GM06990 (cell line): ENCODE measurements at regions not wholly inside any gene's neighbourhood (a gene's known extent, or its start where the extent isn't known, plus 50 kb on each side); places are given as distances from the start of the nearest gene placed in this dataset.

Source experiments
- DNase-seq: peaks from one replicate; pipeline ENCODE4 v3.0.0-alpha.2; 2011; ENCODE audit not compliant: insufficient read length; ENCODE audit errors: extremely low read depth
- H3K27me3 ChIP-seq: replicated peaks from 2 replicates; pipeline ENCODE4 v1.6.0; 2011; ENCODE audit warnings: low read length; ENCODE audit not compliant: control insufficient read depth, insufficient read depth
- H3K36me3 ChIP-seq: 2 replicates; pipeline ENCODE4 v1.5.1; 2011; ENCODE audit warnings: low read length; ENCODE audit not compliant: control insufficient read depth, insufficient read depth
- H3K4me3 ChIP-seq: replicated peaks from 2 replicates; pipeline ENCODE4 v1.5.1; 2011; ENCODE audit warnings: low read depth, mild to moderate bottlenecking, control low read depth, low read length
- TF ChIP-seq, protein P1 (sequence below): IDR thresholded peaks from 2 replicates; pipeline ENCODE4 v1.5.1; 2011; ENCODE audit warnings: low read length, control low read depth, mild to moderate bottlenecking, inconsistent platforms; ENCODE audit not compliant: insufficient read depth, poor library complexity, severe bottlenecking

- DNase-seq = no peak
- TF ChIP-seq, protein P1, sequence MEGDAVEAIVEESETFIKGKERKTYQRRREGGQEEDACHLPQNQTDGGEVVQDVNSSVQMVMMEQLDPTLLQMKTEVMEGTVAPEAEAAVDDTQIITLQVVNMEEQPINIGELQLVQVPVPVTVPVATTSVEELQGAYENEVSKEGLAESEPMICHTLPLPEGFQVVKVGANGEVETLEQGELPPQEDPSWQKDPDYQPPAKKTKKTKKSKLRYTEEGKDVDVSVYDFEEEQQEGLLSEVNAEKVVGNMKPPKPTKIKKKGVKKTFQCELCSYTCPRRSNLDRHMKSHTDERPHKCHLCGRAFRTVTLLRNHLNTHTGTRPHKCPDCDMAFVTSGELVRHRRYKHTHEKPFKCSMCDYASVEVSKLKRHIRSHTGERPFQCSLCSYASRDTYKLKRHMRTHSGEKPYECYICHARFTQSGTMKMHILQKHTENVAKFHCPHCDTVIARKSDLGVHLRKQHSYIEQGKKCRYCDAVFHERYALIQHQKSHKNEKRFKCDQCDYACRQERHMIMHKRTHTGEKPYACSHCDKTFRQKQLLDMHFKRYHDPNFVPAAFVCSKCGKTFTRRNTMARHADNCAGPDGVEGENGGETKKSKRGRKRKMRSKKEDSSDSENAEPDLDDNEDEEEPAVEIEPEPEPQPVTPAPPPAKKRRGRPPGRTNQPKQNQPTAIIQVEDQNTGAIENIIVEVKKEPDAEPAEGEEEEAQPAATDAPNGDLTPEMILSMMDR = no peak
- Histone ChIP-seq H3K27me3 (no peaks in the 10 kb centered on the region; the same call in none of the 2 replicates), H3K36me3 (no peaks in the 10 kb centered on the region), H3K4me3 (no peak overlapping the region)
Measured at GRCh38 chr10:117903854-117904253, 142.9 kb downstream of the RAB11FIP2 start.

GRCh38 chr10:117905404-117905803 lies 141.3 kb downstream of the RAB11FIP2 start:
- Histone ChIP-seq H3K4me3 (no peak overlapping the region), H3K27me3 (no peaks in the 10 kb centered on the region; the same call in none of the 2 replicates), H3K36me3 (no peaks in the 10 kb centered on the region)
- DNase-seq = no peak
- TF ChIP-seq, protein P1 = no peak

- no peak for DNase-seq
- Histone ChIP-seq H3K27me3 (no peaks in the 10 kb centered on the region), H3K4me3 (no peak overlapping the region), H3K36me3 (no peaks in the 10 kb centered on the region)
- TF ChIP-seq, protein P1 = no peak
Measured at GRCh38 chr10:117911684-117912083, 135.1 kb downstream of the RAB11FIP2 start.

DNA sequence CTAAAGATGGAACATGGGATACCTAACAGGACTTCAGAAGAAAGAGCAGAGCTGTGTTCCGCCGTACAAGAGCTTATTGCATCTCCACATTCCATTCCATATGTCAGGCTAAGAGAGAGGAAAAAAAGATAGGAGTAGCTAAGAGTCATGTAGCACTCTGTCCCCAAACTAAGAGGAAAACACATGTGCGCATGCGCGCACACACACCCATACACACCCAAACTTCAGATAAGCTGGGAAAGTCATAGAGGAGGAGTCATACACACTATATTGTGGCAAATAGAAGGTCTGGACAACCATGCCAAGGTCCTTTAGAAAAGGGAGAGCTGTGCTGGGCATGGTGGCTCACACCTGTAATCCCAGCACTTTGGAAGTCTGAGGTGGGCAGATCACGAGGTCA lies 132.4 kb downstream of the RAB11FIP2 start:
- no peak overlapping the region for H3K4me3 ChIP-seq
- DNase-seq = no peak
- H3K36me3 ChIP-seq = no peaks in the 10 kb centered on the region
- no peaks in the 10 kb centered on the region for H3K27me3 ChIP-seq
- TF ChIP-seq, protein P1 = no peak

- no peak for DNase-seq
- Histone ChIP-seq H3K36me3 (no peaks in the 10 kb centered on the region), H3K27me3 (no peaks in the 10 kb centered on the region; the same call in 1 of the 2 replicates), H3K4me3 (no peak overlapping the region)
- TF ChIP-seq, protein P1 = no peak
Measured at GRCh38 chr10:117920956-117921355, 125.8 kb downstream of the RAB11FIP2 start.

GRCh38 chr10:117921421-117921820 lies 125.3 kb downstream of the RAB11FIP2 start:
- no peaks in the 10 kb centered on the region; the same call in 1 of the 2 replicates for H3K27me3 ChIP-seq
- no peak for DNase-seq
- TF ChIP-seq, protein P1 = no peak
- no peaks in the 10 kb centered on the region for H3K36me3 ChIP-seq
- no peak overlapping the region for H3K4me3 ChIP-seq
